ENCODE measurements at regions not wholly inside any gene's neighbourhood (a gene's known extent, or its start where the extent isn't known, plus 50 kb on each side); places are given as distances from the start of the nearest gene placed in this dataset.
"Not testable (repeated sequence)": the region's sequence is repeated elsewhere in the genome, so short reads cannot be mapped to it uniquely, and the experiment has no call there.

DNA sequence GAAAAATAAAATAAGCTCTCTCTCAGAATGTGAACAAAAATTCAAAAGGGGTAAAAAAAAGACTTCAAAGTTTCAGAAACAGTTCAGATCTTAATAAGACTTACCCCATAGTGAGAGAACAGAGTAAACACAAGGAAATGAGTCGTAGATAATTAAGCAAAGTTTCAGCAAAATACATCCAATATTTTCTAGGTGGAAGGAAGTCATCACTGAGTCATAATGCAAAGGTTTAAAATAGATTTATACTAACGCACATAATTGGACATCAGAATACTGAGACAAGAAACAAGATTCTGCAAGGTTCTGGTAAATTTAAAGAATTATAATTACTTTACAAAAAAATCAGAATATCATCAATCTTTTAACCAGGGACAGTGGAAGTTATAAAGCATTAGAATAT, 1370.7 kb upstream of the ATXN8OS start:
- no peak for DNase-seq

DNA sequence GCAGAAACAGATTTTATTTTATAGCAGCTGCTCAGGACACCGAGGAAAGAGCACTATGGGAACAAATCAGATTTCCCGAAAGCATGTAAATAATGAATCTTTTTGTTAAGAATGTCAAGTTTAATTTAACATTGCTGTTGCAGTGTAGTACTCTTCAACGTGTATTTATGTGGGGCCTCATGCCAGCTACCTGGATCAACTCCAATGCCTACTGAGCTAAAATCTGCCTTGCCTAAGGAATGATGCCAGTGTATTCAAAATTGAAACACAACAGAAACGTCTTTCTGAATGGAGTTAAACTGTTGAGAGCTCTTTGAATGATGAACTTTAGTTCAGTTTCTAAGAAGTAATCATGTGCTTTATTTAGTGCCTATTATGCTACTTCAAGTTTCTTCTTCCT, 1379.8 kb upstream of the ATXN8OS start:
- DNase-seq = no peak

GRCh38 chr13:68727165-68727564, 1380.5 kb upstream of the ATXN8OS start:
- no peak for DNase-seq

DNA sequence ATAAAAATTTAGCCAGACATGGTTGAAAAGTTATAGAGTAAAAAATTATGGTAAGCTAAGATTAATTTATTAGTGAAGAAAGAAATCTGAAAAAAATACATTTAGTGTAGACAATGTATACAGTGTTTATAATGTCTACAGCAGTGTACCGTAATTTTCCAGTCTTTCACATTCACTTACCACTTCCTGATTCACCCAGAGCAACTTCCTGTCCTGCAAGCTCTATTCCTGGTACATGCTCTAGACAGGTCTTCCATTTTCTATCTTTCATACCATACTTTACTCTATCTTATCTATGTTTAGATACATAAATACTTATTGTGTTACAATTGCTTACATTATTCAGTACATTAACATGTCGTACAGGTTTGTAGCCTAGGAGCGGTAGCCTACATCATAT, 1387.8 kb upstream of the ATXN8OS start:
- no peak for DNase-seq

GRCh38 chr13:68715651-68716050, 1392.0 kb upstream of the ATXN8OS start:
- no peak for DNase-seq

- no peak for DNase-seq
These were observed 1393.3 kb upstream of the ATXN8OS start for GRCh38 chr13:68714292-68714691.

DNA sequence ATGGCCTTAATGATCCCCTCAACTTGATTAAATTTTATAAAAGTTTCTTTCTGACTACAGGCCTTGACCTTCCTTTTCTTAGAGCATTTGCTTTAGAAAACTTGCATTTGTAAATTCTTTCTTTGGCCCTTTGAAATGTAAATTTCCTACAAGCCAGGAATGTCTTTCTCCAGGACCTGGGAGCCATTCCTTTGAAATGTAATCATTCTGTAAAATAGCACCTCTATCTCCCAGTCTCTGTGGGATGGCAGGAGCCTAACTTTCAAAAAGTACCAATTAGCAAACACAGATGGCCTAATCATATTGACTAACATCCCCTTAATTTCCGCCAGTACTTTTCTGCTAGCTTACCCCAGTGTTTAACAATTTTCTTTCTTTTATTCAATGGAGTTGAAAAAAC, 1394.2 kb upstream of the ATXN8OS start:
- DNase-seq = no peak

- DNase-seq = no peak
These were observed 1399.2 kb upstream of the ATXN8OS start for GRCh38 chr13:68708336-68708908.

DNA sequence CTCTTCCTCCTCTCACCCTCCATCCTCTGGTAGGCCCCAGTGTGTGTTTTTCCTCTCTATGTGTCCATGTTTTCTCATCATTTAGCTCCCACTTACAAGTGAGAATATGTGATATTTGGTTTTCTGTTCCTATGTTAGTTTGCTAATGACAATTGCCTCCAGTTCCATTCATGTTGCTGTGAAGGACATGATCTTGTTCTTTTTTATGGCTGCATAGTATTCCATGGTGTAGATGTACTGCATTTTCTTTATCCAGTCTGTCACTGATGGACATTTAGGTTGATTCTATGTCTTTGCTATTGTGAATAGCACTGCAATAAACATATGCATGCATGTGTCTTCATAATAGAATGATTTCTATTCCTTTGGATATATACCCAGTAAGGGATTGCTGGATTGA, 1401.6 kb upstream of the ATXN8OS start:
- not testable (repeated sequence) for DNase-seq

DNA sequence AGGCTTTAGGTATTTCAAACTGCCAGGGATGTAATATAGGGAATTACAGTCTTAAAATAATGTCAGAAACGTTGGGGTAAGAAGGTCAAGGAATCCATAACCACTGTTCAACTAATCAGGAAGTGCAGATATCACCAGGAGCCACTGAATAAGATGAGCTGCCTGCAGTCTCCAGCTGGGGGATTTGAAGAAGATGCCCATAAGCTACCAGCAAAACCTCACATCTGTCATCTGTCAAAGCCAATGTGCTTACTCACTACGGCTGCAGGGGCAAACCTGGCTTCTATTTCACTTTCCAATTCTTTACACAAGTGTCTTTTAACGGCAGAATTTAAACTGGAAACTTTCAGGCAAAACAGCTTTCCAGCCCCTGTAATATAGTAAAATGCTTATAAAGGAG, 1410.1 kb upstream of the ATXN8OS start:
- no peak for DNase-seq

GRCh38 chr13:68696907-68697306, 1410.7 kb upstream of the ATXN8OS start:
- DNase-seq = no peak

- no peak for DNase-seq
These were observed 1415.6 kb upstream of the ATXN8OS start for GRCh38 chr13:68692049-68692448.

- DNase-seq = no peak
These were observed 1417.1 kb upstream of the ATXN8OS start for GRCh38 chr13:68690567-68690966.

GRCh38 chr13:68676513-68677115, 1431.0 kb upstream of the ATXN8OS start:
- no peak for DNase-seq

DNA sequence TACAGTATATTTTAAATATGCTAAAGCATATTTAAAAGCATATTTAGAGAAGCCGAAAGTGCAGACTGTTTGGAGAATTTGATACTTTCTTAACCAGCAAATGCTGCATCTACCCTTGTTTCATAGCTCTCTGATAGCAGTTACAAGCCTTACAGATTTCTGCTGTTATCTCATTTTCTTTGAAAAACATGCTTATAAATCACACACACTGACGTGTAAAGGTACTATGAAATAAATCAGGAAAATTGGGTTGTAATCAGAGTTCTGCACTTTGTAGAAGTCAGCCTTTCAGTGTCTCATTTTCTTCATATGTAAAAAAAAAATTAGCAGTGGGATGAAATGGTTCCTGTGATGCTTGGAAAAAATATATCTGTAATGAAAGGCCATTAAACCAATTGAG, 1432.4 kb upstream of the ATXN8OS start:
- no peak for DNase-seq

- DNase-seq = no peak
These were observed 1437.7 kb upstream of the PCDH9 start for GRCh38 chr13:68667863-68668262.

DNA sequence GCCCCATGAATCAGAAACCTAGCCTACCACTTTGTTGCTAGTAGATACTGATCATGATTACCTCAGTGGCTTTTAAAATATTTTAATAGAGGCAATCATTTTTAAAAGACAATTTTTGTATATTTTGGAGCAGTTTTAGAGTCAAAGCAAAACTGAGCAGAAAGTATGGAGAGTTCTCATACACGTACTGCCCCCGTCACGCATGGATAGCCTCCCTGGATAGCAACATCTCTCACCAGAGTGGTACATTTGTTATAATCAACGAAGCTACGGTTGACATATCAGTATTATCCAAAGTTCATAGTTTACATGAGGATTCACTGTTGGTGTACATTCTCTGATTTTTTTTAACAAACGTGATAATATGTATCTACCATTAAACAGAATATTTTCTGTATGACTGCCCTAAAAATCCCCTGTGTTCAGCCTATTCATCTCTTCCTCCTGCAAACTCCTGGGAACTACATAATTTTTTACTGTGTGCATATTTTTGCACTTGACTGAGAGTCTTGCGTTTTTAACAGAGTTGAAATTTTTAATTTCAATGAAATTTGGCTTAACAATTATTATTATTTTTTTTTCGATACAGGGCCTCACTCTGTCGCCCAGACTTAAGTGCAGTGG, 1436.8 kb upstream of the PCDH9 start:
- no peak for DNase-seq

GRCh38 chr13:68645814-68646213, 1415.7 kb upstream of the PCDH9 start:
- DNase-seq = no peak

- DNase-seq = no peak
These were observed 1414.5 kb upstream of the PCDH9 start for GRCh38 chr13:68644611-68645010.

DNA sequence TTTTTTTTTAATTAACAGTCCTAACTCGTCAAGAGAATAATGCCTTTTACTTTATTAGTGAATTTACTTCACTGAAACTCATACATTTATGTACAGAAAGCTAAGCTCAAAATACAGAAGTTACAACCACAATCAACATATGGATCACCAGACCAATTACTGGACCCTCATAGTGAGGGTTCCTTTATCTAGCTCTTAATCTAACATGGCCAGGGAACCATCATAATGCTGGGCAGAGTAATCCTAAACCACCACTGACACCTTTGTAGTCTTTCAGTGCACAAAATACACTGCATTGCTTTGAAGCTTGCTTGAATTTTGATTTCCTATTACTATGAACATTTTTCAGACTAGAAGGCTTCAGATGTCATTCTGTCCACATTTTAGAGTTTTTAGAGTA, 1406.6 kb upstream of the PCDH9 start:
- no peak for DNase-seq

- no peak for DNase-seq
These were observed 1398.9 kb upstream of the PCDH9 start for GRCh38 chr13:68628994-68629393.

- DNase-seq = no peak
These were observed 1397.2 kb upstream of the PCDH9 start for GRCh38 chr13:68627379-68627778.

DNA sequence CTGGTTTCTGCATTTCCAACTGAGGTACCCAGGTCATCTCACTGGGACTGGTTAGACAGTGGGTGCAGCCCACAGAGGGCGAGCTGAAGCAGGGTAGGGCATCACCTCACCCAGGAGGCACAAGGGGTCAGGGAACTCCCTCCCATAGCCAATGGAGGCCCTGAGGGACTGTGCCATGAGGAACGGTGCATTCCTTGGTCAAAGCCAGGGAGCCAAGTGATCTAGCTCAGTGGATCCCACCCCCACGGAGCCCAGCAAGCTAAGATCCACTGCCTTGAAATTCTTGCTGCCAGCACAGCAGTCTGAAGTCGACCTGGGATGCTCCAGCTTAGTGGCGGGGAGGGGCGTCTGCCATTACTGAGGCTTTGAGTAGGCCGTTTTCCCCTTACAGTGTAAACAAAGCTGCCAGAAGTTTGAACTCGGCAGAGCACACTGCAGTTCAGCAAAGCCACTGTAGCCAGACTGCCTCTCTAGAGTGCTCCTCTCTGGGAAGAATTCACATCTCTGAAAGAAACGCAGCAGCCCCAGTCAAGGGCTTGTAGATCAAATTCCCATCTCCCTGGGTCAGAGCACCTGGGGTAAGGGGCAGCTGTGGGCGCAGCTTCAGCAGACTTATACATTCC, 1386.6 kb upstream of the PCDH9 start:
- DNase-seq = no peak

DNA sequence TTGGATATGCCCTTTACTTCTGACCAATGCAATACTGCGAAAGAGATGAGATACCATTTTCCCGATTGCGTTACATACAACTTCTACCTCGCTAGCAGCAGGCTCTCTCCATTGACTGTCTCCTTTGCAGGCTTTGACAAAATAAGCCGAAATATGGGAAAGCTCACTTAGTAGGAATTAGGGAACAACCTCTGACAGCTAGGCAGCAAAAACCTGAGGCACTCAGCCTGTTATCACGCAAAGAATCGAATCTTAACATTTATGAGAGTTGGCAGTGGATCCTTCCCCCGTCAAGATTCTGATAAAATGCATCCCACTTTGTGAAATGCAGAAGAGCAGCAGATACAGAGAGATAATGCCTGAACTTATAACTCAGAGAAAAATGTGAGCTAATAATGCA, 1379.5 kb upstream of the PCDH9 start:
- no peak for DNase-seq
